ENCODE measurements at regions not wholly inside any gene's neighbourhood (a gene's known extent, or its start where the extent isn't known, plus 50 kb on each side); places are given as distances from the start of the nearest gene placed in this dataset.

DNA sequence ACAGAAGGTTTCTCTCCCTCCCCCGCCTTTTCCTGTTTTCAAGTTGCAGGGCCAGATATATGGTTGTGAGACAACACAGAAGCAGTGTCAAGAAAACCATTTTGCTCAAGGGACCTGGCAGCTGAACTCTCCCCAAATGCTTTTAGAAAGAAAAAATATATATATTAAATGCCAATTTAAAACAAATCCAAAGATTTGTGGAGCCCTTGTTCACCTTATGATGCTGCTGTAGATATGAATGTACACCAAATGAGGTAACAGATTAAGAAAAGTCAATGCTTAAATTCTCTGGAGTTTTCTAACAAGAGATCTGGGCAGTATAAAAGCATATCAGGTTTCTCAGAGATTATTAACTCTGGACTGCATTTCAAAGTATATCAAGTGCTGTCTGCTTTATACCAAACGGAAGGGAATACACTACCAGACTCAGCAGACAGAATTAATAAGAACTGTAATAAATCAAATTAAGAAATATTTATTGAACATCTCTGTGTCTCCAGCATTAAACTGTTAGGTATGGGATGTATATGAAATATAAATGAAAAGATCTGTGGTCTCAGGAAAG, 357.5 kb downstream of the HDGFL1 start:
- DNase-seq (ENCODE audit: low read depth in 2 of 2) = no peak
- no peak overlapping the region for H3K27ac ChIP-seq (ENCODE audit: insufficient read depth, low read length)
- H2AFZ ChIP-seq (ENCODE audit: low read length) = no peak overlapping the region

GRCh38 chr6:22928775-22929174, 359.4 kb downstream of the HDGFL1 start:
- no peak for TF ChIP-seq EZH2 (IDR thresholded peaks at IDR 0.05; ENCODE audit: low read length, missing control alignments)
- no peak for TF ChIP-seq CTCF (conservative IDR thresholded peaks at IDR 0.05 in 1 of 2, IDR thresholded peaks at IDR 0.05 in 1 of 2; ENCODE audit: low read depth in 1 of 2, low read length in 2 of 2)
- Histone ChIP-seq H3K27ac (ENCODE audit: insufficient read depth, low read length) (no peak overlapping the region), H3K36me3 (ENCODE audit: control insufficient read depth, insufficient read depth, low read length) (no peaks in the 10 kb centered on the region), H3K9ac (ENCODE audit: insufficient read depth, low read length) (no peak overlapping the region), H3K9me3 (ENCODE audit: control insufficient read depth, insufficient read depth, low read depth, low read length) (no peaks in the 10 kb centered on the region), H2AFZ (ENCODE audit: low read length) (peak overlapping the region; percentile 39), H3K4me2 (ENCODE audit: extremely low read depth, insufficient read depth, low read length) (no peak overlapping the region), H3K79me2 (ENCODE audit: control insufficient read depth, insufficient read depth, low read length) (no peaks in the 10 kb centered on the region), H3K27me3 (ENCODE audit: control insufficient read depth, insufficient read depth, low read length) (no peaks in the 10 kb centered on the region), H4K20me1 (ENCODE audit: control insufficient read depth, extremely low read depth, insufficient read depth, low read length) (no peaks in the 10 kb centered on the region), H3K4me1 (ENCODE audit: control insufficient read depth, extremely low read depth, insufficient read depth, low read length) (no peaks in the 10 kb centered on the region), H3K4me3 (replicated peaks in 1 of 4; ENCODE audit: control extremely low read depth in 1 of 4, insufficient read depth in 1 of 4, low read depth in 3 of 4, low read length in 4 of 4) (no peak overlapping the region)
- no peak for DNase-seq (ENCODE audit: low read depth in 2 of 2)

More for the DNA sequence above, 357.5 kb downstream of the HDGFL1 start:
- Histone ChIP-seq H3K9me3 (ENCODE audit: control insufficient read depth, insufficient read depth, low read depth, low read length) (no peaks in the 10 kb centered on the region), H3K79me2 (ENCODE audit: control insufficient read depth, insufficient read depth, low read length) (no peaks in the 10 kb centered on the region), H3K4me1 (ENCODE audit: control insufficient read depth, extremely low read depth, insufficient read depth, low read length) (no peaks in the 10 kb centered on the region), H3K4me2 (ENCODE audit: extremely low read depth, insufficient read depth, low read length) (no peak overlapping the region), H4K20me1 (ENCODE audit: control insufficient read depth, extremely low read depth, insufficient read depth, low read length) (no peaks in the 10 kb centered on the region), H3K27me3 (ENCODE audit: control insufficient read depth, insufficient read depth, low read length) (no peaks in the 10 kb centered on the region), H3K36me3 (ENCODE audit: control insufficient read depth, insufficient read depth, low read length) (no peaks in the 10 kb centered on the region), H3K4me3 (replicated peaks in 1 of 4; ENCODE audit: control extremely low read depth in 1 of 4, insufficient read depth in 1 of 4, low read depth in 3 of 4, low read length in 4 of 4) (no peak overlapping the region), H3K9ac (ENCODE audit: insufficient read depth, low read length) (no peak overlapping the region)
- TF ChIP-seq CTCF (conservative IDR thresholded peaks at IDR 0.05 in 1 of 2, IDR thresholded peaks at IDR 0.05 in 1 of 2; ENCODE audit: low read depth in 1 of 2, low read length in 2 of 2) = no peak
- no peak for TF ChIP-seq EZH2 (IDR thresholded peaks at IDR 0.05; ENCODE audit: low read length, missing control alignments)

DNA sequence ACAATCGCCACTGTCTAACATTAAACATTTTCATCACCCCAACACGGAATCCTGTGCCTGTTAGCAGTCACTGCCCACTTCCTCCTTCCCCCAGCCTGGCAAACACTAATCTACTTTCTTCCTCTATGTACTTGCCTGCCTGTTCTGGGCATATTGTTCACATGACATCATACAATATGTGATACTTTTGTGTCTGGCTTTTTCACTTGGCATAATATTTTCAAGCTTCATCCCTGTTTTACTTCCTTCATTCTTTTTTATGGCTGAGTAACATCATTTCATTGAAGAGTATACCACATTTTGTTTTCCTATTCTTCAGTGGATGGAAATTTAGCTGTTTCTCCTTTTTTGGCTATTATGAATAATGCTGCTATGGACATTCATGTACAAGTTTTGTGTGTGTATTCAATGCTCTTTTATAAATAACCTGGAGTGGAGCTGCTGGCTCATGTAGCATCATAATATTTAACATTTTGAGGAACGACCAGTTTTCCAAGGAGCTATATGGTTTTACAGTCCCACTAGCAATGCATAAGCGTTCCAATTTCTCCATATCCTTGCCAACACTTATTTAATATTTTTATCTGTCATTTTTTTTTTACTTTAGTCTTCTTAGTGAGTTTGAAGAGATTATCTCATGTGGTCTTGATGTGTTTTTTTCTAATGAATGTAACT, 360.1 kb downstream of the HDGFL1 start:
- H3K9me3 ChIP-seq (ENCODE audit: control insufficient read depth, insufficient read depth, low read depth, low read length) = no peaks in the 10 kb centered on the region
- no peaks in the 10 kb centered on the region for H3K4me1 ChIP-seq (ENCODE audit: control insufficient read depth, extremely low read depth, insufficient read depth, low read length)
- TF ChIP-seq EZH2 (IDR thresholded peaks at IDR 0.05; ENCODE audit: low read length, missing control alignments) (no peak), CTCF (conservative IDR thresholded peaks at IDR 0.05 in 1 of 2, IDR thresholded peaks at IDR 0.05 in 1 of 2; ENCODE audit: low read depth in 1 of 2, low read length in 2 of 2) (no peak)
- no peaks in the 10 kb centered on the region for H3K36me3 ChIP-seq (ENCODE audit: control insufficient read depth, insufficient read depth, low read length)
- no peak overlapping the region for H3K9ac ChIP-seq (ENCODE audit: insufficient read depth, low read length)
- H4K20me1 ChIP-seq (ENCODE audit: control insufficient read depth, extremely low read depth, insufficient read depth, low read length) = no peaks in the 10 kb centered on the region
- H3K27ac ChIP-seq (ENCODE audit: insufficient read depth, low read length) = no peak overlapping the region
- H3K4me2 ChIP-seq (ENCODE audit: extremely low read depth, insufficient read depth, low read length) = no peak overlapping the region
- H2AFZ ChIP-seq (ENCODE audit: low read length) = peak overlapping the region; percentile 62
- H3K4me3 ChIP-seq (replicated peaks in 1 of 4; ENCODE audit: control extremely low read depth in 1 of 4, insufficient read depth in 1 of 4, low read depth in 3 of 4, low read length in 4 of 4) = no peak overlapping the region
- DNase-seq (ENCODE audit: low read depth in 2 of 2) = no peak
- no peaks in the 10 kb centered on the region for H3K27me3 ChIP-seq (ENCODE audit: control insufficient read depth, insufficient read depth, low read length)
- H3K79me2 ChIP-seq (ENCODE audit: control insufficient read depth, insufficient read depth, low read length) = no peaks in the 10 kb centered on the region
